IPS-20b (cell line): ENCODE measurements at regions not wholly inside any gene's neighbourhood (a gene's known extent, or its start where the extent isn't known, plus 50 kb on each side); places are given as distances from the start of the nearest gene placed in this dataset.

Source experiments
- H3K27ac ChIP-seq: one replicate; pipeline ENCODE4 v1.5.1; 2013; ENCODE audit warnings: low read length
- H3K27me3 ChIP-seq: 2 replicates; pipeline ENCODE4 v1.6.1; 2013; ENCODE audit warnings: mild to moderate bottlenecking, low read length, inconsistent platforms; ENCODE audit not compliant: insufficient read depth
- H3K36me3 ChIP-seq: 2 replicates; pipeline ENCODE4 v1.6.1; 2013; ENCODE audit warnings: low read depth, mild to moderate bottlenecking, inconsistent platforms, low read length, moderate library complexity; ENCODE audit not compliant: insufficient read depth
- H3K4me1 ChIP-seq: 2 replicates; pipeline ENCODE4 v1.6.1; 2013; ENCODE audit warnings: mild to moderate bottlenecking, control low read depth, inconsistent platforms, low read length, moderate library complexity; ENCODE audit not compliant: insufficient read depth
- H3K4me3 ChIP-seq: 2 replicates; pipeline ENCODE4 v1.5.1; 2013; ENCODE audit warnings: mild to moderate bottlenecking, low read length, inconsistent platforms
- H3K9ac ChIP-seq: 2 replicates; pipeline ENCODE4 v1.6.1; 2013; ENCODE audit warnings: low read depth, mild to moderate bottlenecking, inconsistent platforms, low read length, moderate library complexity
- H3K9me3 ChIP-seq: 2 replicates; pipeline ENCODE4 v1.6.1; 2013; ENCODE audit warnings: mild to moderate bottlenecking, low read depth, low read length, inconsistent platforms; ENCODE audit not compliant: insufficient read depth

DNA sequence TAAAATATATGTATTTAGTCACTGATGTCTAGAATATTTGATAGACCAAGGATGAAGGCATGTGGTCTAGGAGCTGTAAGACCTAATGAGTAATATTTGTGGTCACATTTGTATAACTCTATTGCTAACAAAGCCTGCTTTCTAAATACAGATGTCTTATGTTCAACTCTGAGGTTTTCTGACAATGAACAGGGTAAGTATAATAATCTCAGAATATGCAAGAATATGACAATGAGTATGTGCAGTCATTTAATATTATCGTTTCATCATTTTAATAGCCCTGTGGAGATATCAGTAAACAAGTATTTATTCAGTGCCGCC, 389.6 kb downstream of the LRIG3 start:
- Histone ChIP-seq H3K4me3 (no peak overlapping the region), H3K27ac (no peak overlapping the region), H3K36me3 (no peaks in the 10 kb centered on the region), H3K9ac (no peak overlapping the region), H3K27me3 (no peaks in the 10 kb centered on the region), H3K9me3 (no peaks in the 10 kb centered on the region), H3K4me1 (no peaks in the 10 kb centered on the region)

GRCh38 chr12:58532855-58533608, 387.3 kb downstream of the LRIG3 start:
- Histone ChIP-seq H3K4me3 (no peak overlapping the region), H3K4me1 (peaks cover 4% of the 10 kb centered on the region; the same call in 1 of the 2 replicates), H3K9ac (no peak overlapping the region), H3K9me3 (no peaks in the 10 kb centered on the region), H3K36me3 (no peaks in the 10 kb centered on the region), H3K27ac (no peak overlapping the region), H3K27me3 (no peaks in the 10 kb centered on the region)

DNA sequence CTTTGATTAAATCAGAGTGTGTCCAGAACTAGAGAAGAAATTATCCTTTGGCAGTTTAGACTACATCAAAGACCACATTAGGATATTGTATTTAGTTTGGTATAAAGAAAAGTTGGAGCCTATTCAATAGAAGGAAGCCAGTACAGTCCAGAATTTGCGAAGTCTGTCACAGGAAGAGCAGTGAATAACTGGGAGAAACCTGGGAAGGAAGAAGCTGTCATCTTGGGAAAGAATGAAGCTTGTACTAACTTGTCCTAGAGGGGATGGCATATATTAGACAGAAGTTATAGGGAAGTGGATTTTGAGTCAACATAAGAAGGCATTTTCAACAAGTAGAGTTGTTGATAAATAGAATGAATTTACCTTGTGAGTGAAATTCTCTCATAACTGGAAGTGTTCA, 386.7 kb downstream of the LRIG3 start:
- Histone ChIP-seq H3K4me3 (no peak overlapping the region), H3K27ac (no peak overlapping the region), H3K27me3 (no peaks in the 10 kb centered on the region), H3K9ac (no peak overlapping the region), H3K4me1 (peaks cover 4% of the 10 kb centered on the region; the same call in 1 of the 2 replicates), H3K9me3 (no peaks in the 10 kb centered on the region), H3K36me3 (no peaks in the 10 kb centered on the region)

GRCh38 chr12:58537278-58537677, 383.0 kb downstream of the LRIG3 start:
- H3K27ac ChIP-seq = no peak overlapping the region

DNA sequence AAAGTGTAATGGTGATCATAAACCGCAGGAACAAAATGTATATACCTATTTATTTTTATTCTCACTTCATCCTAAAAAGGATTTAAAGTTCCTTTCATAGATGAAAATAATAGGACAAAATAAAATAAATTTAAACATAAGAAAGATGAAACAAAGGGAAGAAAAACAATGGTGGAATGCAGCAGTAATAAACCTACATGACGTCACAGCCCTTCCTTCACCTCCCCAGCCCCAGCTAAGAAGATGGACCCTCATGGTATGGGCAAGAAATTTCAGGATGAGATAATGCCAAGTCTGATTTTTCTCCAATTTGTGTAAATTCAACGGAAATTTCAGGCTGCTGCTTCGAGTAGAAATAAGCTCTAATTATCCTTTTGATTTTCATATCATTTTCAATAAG, 381.0 kb downstream of the LRIG3 start:
- Histone ChIP-seq H3K9ac (no peak overlapping the region), H3K4me3 (no peak overlapping the region), H3K36me3 (no peaks in the 10 kb centered on the region), H3K9me3 (no peaks in the 10 kb centered on the region), H3K27me3 (no peaks in the 10 kb centered on the region), H3K27ac (no peak overlapping the region), H3K4me1 (peaks cover 16% of the 10 kb centered on the region)

More at GRCh38 chr12:58537278-58537677, 383.0 kb downstream of the LRIG3 start:
- peaks cover 12% of the 10 kb centered on the region for H3K4me1 ChIP-seq
- H3K36me3 ChIP-seq = no peaks in the 10 kb centered on the region
- no peak overlapping the region for H3K9ac ChIP-seq
- H3K4me3 ChIP-seq = no peak overlapping the region
- no peaks in the 10 kb centered on the region for H3K27me3 ChIP-seq
- H3K9me3 ChIP-seq = no peaks in the 10 kb centered on the region

DNA sequence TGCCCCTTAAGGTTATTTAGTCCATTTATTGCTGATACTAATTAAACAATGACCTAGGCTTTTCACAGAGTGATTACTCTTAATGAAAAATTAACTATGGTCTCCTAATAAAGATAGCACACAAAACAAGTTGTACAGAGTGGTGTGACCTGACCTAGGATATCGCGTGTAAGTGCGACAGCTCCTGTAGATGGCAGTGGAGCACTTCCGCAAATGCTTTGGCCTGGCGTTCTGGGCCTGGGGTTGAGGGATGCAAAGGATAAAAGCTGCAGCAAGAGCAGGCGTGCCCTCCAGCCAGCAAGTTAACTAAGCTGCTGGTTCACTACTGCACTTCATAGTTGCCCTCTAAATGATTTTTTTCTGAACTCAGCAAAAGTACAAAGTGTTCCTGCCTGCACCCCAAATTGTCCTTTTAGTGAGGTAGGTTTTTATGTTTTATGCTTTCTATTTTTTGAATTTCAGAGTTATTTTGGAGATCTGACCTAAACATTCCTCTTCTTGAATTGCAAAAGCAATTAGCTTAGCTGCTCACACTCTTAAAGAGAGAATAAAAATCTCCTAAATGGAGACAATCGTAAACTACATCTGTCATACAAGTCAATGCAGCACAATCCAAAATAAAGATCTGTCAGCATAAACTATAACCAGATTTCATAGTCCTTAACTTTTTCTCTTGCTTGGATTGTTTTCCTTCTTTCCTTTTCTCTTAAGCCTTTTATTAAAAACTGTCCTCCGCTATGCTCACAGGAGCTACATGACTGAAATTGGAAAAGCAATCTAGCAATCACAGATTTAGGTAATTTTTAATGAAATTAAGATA, 379.6 kb downstream of the LRIG3 start:
- Histone ChIP-seq H3K9ac (no peak overlapping the region), H3K4me3 (no peak overlapping the region), H3K4me1 (peaks cover 21% of the 10 kb centered on the region), H3K27ac (no peak overlapping the region), H3K27me3 (no peaks in the 10 kb centered on the region), H3K9me3 (no peaks in the 10 kb centered on the region), H3K36me3 (no peaks in the 10 kb centered on the region)

- H3K9ac ChIP-seq = no peak overlapping the region
- H3K27ac ChIP-seq = no peak overlapping the region
- H3K27me3 ChIP-seq = no peaks in the 10 kb centered on the region
- no peaks in the 10 kb centered on the region for H3K36me3 ChIP-seq
- H3K4me3 ChIP-seq = no peak overlapping the region
- H3K4me1 ChIP-seq = peaks cover 16% of the 10 kb centered on the region; the same call in 1 of the 2 replicates
- H3K9me3 ChIP-seq = no peaks in the 10 kb centered on the region
Observed at GRCh38 chr12:58541300-58541690, 379.0 kb downstream of the LRIG3 start.

DNA sequence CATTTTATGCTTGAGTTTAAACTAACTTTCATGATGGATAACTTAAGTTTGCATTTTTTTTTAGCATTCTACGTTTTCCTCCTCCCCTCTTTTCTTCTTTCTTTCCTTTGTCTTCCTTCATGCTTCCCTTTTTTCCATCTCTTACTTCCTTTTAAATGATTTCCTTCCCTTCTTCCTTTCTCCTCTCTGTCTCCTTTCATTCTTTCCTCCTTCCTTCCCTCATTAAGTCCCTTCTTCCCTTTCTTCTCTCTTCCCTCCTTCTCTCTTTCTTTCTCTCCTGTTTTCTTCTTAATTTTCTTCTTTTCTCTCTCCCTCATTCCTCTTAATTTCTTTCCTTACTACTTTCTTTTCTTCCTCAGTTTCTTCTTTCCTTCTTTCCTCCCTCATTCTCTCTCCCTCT, 376.0 kb downstream of the LRIG3 start:
- Histone ChIP-seq H3K4me1 (peaks cover 16% of the 10 kb centered on the region; the same call in 1 of the 2 replicates), H3K27me3 (no peaks in the 10 kb centered on the region), H3K27ac (no peak overlapping the region), H3K36me3 (no peaks in the 10 kb centered on the region), H3K4me3 (no peak overlapping the region), H3K9me3 (no peaks in the 10 kb centered on the region), H3K9ac (no peak overlapping the region)

- Histone ChIP-seq H3K9me3 (no peaks in the 10 kb centered on the region), H3K36me3 (no peaks in the 10 kb centered on the region), H3K27me3 (no peaks in the 10 kb centered on the region), H3K4me3 (no peak overlapping the region), H3K9ac (no peak overlapping the region), H3K27ac (no peak overlapping the region), H3K4me1 (peaks cover 9% of the 10 kb centered on the region; the same call in 1 of the 2 replicates)
Observed at GRCh38 chr12:58547217-58547616, 373.1 kb downstream of the LRIG3 start.

GRCh38 chr12:58548801-58549200, 371.5 kb downstream of the LRIG3 start:
- no peak overlapping the region for H3K27ac ChIP-seq
- H3K27me3 ChIP-seq = no peaks in the 10 kb centered on the region
- H3K36me3 ChIP-seq = no peaks in the 10 kb centered on the region
- no peak overlapping the region for H3K9ac ChIP-seq
- no peak overlapping the region for H3K4me3 ChIP-seq
- H3K9me3 ChIP-seq = no peaks in the 10 kb centered on the region
- H3K4me1 ChIP-seq = peaks cover 9% of the 10 kb centered on the region; the same call in 1 of the 2 replicates

- Histone ChIP-seq H3K9me3 (no peaks in the 10 kb centered on the region), H3K4me3 (no peak overlapping the region), H3K36me3 (no peaks in the 10 kb centered on the region), H3K27ac (no peak overlapping the region), H3K9ac (no peak overlapping the region), H3K4me1 (no peaks in the 10 kb centered on the region), H3K27me3 (no peaks in the 10 kb centered on the region)
Observed at GRCh38 chr12:58554522-58555157, 365.7 kb downstream of the LRIG3 start.
